IPS DF 19.7 (cell line): ENCODE measurements at regions not wholly inside any gene's neighbourhood (a gene's known extent, or its start where the extent isn't known, plus 50 kb on each side); places are given as distances from the start of the nearest gene placed in this dataset.

Experiments
- DNase-seq: peaks from one replicate; pipeline ENCODE4 v3.0.0-alpha.2; 2013; ENCODE audit warnings: low read depth, low spot score

GRCh38 chr2:220619525-220620220 lies 952.4 kb downstream of the EPHA4 start:
- no peak for DNase-seq

DNA sequence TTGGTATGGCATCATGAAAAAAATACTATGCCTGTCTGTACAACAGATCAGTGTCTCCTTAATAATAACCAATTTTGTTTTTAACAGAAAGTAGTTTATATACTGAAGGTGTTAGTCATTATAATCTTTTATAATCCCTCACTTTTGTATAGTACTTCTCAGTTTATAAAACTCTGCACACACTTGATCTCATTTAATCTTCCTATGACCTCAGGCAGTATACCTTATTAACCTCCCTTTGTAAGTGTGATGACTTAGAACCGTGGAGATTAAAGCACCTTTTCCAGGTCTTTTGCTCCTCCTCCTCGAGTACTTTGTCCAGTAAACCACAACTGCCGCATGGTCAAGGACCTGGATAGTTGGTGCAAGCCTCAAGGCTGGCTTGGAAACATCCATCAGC lies 945.5 kb downstream of the EPHA4 start:
- DNase-seq: no peak

- DNase-seq: no peak
Observed at GRCh38 chr2:220628252-220628651, 943.9 kb downstream of the EPHA4 start.

DNA sequence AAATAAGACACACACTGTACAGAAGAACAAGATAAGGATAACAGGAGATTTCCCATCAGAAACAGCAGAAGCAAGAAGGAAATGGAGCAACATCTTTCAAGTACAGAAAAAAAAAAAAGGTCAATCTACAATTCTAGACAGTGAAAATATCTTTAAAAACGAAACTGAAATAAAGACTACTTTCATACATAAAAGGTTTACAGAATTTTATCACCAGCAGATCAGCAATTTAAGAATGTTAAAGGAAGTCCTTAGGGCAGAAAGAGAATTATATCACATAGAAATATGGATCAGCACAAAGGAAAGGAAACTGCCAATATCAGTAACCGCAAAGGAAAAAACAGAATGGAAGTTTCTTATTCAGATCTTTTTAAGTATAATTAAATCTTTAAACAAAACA lies 931.0 kb downstream of the EPHA4 start:
- no peak for DNase-seq

- DNase-seq: no peak
Observed at GRCh38 chr2:220646424-220646823, 925.7 kb downstream of the EPHA4 start.

DNA sequence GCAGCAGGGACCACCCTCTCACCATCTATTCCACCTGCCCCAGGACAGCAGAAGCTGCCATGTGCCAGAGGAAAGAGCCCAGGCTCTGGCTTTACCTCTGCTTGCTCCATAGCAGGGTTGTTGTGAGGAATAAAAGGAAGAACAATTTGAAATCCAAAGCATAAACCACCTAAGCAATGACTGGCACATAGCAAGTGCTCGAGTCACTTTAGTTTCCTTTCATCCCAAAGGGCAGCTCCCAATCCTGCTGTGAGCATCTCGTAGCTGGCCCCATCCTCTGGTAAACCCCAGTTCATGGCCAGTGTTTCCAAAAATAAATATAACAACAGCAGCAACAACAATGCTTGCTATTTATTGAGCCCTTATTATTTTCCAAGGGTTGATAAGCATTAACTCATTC lies 923.5 kb downstream of the EPHA4 start:
- no peak for DNase-seq

GRCh38 chr2:220653776-220654175 lies 918.3 kb downstream of the EPHA4 start:
- DNase-seq: no peak

GRCh38 chr2:220654322-220654721 lies 917.8 kb downstream of the EPHA4 start:
- no peak for DNase-seq

DNA sequence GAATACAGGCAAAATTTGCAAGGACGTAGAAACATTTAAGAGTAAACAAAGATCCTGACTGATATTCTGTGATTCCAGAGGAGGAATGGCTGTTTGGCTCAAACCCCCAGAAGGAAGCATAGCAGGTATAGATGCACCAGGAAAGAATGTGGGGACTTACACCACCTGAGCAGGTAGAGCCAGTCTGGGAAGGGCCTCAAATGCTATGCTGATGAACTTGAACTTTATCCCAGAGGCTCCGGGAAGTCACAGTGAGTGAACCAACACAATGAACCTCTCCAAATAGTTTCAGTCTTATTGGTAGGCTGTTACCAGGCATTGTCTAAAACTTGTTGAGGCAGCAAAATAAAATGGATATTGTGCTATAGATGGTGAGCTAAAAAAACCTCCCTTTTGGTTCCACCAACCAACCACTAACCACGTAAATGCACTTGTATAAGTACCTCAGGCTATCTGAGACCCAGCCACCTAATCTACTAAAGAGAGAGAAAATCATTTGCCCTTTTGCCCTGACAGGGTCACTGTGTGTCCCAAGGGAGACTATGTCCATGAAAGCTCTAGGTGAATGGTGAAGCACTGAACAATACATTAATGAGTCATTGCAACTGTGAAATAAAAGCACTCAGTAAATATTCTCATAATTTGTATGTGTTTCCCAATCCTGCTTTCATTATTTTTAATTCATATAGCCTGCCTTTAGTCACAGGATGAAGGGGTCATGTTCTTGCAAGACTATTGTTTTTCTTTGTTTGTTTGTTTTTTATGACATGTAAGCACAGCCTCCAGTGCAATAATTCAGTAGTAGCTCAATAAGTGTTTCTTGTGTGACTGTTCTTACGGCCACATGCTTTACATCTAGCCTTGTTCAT lies 911.6 kb downstream of the EPHA4 start:
- no peak for DNase-seq

- no peak for DNase-seq
Observed at GRCh38 chr2:220662431-220662830, 909.7 kb downstream of the EPHA4 start.

GRCh38 chr2:220663065-220663464 lies 909.0 kb downstream of the EPHA4 start:
- DNase-seq: no peak

DNA sequence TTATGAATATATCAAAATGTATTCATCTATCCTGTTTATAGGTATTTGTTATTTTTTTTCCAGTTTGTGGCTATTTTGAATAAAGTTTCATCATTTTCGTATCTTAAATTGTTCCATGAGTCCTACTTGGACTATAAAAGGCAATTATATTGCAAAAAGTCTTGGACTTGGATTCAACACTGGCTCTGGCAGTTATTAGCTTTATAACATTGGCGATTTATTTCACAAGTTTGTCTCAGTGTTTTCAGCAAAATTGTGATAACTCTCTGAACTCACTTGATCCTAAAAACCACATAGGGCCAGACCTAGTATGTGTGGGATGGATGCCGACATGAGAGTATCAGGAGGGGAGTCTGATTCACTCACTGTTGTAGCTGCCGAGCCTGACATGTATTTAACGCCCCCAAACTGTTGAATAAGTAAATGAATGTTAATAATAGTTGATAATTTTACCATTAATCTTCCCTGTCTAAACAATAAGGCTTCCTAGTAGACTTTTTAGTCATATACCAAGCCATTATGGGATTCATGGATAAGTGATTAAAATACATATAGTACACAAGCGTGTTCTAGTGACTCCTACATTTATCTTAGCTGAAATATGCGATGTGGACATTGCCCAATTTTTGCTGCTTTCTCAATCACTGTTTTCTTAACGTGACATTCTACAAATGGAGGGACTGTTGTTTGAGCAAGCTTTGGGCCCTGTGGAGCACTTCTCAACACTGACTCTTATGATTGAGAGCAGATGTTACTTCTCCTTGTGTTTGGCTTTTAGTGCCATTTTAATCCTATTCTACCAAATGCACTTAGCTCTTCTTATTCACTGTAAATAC lies 907.6 kb downstream of the EPHA4 start:
- no peak for DNase-seq

- no peak for DNase-seq
Observed at GRCh38 chr2:220665108-220665471, 907.0 kb downstream of the EPHA4 start.

GRCh38 chr2:220669324-220669723 lies 902.8 kb downstream of the EPHA4 start:
- no peak for DNase-seq

GRCh38 chr2:220670511-220670910 lies 901.6 kb downstream of the EPHA4 start:
- no peak for DNase-seq

DNA sequence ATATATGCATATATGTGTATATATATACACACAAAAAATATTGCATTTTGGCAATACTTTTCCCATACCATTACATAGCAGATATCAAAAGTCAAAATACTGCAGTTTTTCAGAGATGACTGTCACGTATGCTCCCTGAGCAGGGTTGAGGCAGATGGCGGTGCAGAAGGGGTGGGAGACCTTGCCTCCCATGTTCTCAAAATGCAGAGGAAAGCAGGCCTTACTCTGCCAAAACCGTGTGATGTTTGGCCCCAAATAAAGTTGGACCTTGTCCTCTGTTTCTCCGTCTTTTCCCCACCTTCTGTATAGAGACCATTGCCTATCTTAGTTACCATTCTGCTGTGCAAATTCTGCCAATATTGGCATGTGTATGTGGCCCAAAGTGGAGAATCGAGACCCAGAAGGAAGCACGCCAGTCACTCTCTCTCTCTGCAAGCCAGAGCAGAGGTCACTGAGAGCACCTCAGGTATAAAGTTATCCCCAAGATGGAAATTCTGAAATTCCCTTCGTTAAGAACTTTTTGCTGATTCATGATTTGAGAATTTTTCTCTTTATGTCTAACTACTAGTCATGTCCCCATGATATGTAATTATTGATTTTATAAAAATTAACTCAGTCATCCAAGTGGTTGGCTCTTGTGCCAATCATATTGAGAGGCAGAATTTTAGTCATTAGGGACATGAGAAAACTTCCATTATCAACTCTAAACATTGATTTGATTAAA lies 898.8 kb downstream of the EPHA4 start:
- DNase-seq: no peak

- DNase-seq: no peak
Observed at GRCh38 chr2:220674033-220674432, 898.1 kb downstream of the EPHA4 start.

GRCh38 chr2:220676695-220677094 lies 895.4 kb downstream of the EPHA4 start:
- no peak for DNase-seq

GRCh38 chr2:220678943-220679342 lies 893.2 kb downstream of the EPHA4 start:
- DNase-seq: no peak

DNA sequence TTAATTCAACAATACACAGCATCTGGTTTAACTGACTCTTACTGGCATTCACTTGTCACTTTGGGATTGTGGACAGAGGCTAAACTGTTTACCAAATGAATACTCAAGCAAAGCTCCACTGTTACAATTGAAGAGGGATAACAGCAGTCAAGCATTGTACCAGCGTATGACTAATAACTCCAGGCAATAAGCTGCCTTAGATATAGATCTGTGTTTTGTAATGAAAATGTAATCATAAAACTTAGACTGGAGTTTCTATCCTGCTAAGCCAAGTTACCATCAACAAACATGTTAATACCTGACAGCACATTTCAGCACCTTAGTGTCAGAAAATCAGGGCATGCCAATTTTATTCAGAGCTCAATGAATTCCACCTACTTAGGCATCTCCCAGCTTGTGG lies 889.5 kb downstream of the EPHA4 start:
- DNase-seq: no peak

DNA sequence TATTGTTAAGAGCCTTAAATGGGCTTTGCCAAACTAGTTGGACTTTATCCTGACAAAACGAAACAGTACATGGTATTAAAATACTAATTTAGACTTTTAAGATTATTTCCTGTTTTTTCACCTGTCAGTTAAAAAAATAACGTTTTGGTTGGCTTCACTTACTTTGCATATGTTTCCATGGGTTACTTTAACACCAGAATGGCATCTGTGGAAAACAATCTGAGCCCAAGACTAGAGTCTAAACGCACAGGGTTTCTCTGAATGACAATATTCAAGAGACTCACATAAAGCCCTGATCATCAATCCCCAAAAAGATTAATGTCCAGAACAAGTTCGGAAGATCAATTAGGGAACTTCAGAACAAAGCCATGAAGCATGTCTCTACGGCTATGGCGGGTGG lies 888.0 kb downstream of the EPHA4 start:
- DNase-seq: no peak
